ENCODE measurements at regions not wholly inside any gene's neighbourhood (a gene's known extent, or its start where the extent isn't known, plus 50 kb on each side); places are given as distances from the start of the nearest gene placed in this dataset.

DNA sequence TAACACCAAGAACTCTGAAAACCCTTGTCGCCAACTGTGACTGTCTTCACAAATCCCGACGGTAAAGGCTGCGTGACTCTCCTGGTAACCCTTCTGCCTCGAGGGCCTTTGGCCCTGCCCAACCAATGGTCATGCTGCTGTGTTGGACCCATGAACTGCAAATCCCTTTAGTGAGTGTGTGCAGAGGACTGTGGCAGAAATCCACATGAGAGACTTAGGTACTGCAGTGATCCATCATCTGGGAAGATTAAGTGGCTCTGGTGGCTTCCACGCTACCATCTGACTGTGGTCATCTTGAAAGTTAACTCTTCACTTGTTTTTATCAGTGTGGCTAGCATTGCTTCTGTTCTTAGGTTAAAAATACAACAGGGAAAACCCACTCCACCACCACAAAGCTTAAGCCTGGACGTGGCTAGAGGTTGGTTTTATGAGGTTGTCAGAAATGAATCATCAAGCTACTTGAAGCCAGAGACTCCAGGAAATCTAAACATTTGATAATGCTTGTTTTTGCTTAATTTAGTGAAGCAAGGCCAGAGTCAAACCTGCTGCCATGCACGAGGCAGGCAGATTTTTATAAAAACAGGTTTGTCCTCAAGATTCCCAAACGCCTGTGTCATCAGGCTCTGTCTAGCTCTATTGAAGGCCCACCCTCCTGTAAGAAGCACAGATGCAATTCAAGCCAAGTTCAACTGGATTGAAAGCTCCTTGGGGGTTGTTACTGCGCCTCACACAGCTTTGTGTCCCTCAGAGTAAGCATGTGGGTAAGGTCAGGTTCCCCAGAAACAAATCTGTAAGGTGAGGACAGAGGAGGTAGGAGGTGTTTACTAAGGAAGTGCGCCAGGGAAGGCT lies 52.7 kb upstream of the ERCC6L2 start:
- H3K79me2 ChIP-seq (replicated peaks; ENCODE audit: insufficient read depth): no peaks in the 10 kb centered on the region
- Mint-ChIP-seq H3K4me1 (peaks cover 19% of the 10 kb centered on the region), H3K36me3 (ENCODE audit: low read depth) (no peaks in the 10 kb centered on the region), H3K4me3 (no peak overlapping the region), H3K27me3 (ENCODE audit: insufficient read depth, low read depth, poor library complexity) (peaks cover 2% of the 10 kb centered on the region), H3K27ac (no peak overlapping the region; the same call in 1 of the 2 replicates), H3K9me3 (no peaks in the 10 kb centered on the region)
- no peaks in the 10 kb centered on the region for H3K36me3 ChIP-seq (ENCODE audit: insufficient read depth)
- H3K27me3 ChIP-seq (ENCODE audit: insufficient read depth): no peaks in the 10 kb centered on the region
- TF ChIP-seq, protein P1, sequence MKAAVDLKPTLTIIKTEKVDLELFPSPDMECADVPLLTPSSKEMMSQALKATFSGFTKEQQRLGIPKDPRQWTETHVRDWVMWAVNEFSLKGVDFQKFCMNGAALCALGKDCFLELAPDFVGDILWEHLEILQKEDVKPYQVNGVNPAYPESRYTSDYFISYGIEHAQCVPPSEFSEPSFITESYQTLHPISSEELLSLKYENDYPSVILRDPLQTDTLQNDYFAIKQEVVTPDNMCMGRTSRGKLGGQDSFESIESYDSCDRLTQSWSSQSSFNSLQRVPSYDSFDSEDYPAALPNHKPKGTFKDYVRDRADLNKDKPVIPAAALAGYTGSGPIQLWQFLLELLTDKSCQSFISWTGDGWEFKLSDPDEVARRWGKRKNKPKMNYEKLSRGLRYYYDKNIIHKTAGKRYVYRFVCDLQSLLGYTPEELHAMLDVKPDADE (IDR thresholded peaks at IDR 0.05): no peak
- no peak for TF ChIP-seq STAT1 (IDR thresholded peaks at IDR 0.05; ENCODE audit: unreplicated experiment)
- no peak for TF ChIP-seq EZH2 (IDR thresholded peaks at IDR 0.05; ENCODE audit: low read depth, unreplicated experiment)
- TF ChIP-seq, protein P2, sequence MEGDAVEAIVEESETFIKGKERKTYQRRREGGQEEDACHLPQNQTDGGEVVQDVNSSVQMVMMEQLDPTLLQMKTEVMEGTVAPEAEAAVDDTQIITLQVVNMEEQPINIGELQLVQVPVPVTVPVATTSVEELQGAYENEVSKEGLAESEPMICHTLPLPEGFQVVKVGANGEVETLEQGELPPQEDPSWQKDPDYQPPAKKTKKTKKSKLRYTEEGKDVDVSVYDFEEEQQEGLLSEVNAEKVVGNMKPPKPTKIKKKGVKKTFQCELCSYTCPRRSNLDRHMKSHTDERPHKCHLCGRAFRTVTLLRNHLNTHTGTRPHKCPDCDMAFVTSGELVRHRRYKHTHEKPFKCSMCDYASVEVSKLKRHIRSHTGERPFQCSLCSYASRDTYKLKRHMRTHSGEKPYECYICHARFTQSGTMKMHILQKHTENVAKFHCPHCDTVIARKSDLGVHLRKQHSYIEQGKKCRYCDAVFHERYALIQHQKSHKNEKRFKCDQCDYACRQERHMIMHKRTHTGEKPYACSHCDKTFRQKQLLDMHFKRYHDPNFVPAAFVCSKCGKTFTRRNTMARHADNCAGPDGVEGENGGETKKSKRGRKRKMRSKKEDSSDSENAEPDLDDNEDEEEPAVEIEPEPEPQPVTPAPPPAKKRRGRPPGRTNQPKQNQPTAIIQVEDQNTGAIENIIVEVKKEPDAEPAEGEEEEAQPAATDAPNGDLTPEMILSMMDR (conservative IDR thresholded peaks at IDR 0.05; ENCODE audit: low read depth in 2 of 2): no peak
- no peak for TF ChIP-seq ZNF331 (CRISPR knock-in tag; IDR thresholded peaks at IDR 0.05; ENCODE audit: low read depth)
- no peak for TF ChIP-seq JUNB (IDR thresholded peaks at IDR 0.05; ENCODE audit: unreplicated experiment)
- TF ChIP-seq EZH2phosphoT487 (IDR thresholded peaks at IDR 0.05; ENCODE audit: unreplicated experiment): no peak
- TF ChIP-seq POLR2AphosphoS5 (IDR thresholded peaks at IDR 0.05; ENCODE audit: low read depth): no peak
- TF ChIP-seq ZNF114 (CRISPR knock-in tag; IDR thresholded peaks at IDR 0.05): no peak
- no peak for TF ChIP-seq CREB1 (CRISPR knock-in tag; IDR thresholded peaks at IDR 0.05; ENCODE audit: low read depth)
- TF ChIP-seq, protein P3, sequence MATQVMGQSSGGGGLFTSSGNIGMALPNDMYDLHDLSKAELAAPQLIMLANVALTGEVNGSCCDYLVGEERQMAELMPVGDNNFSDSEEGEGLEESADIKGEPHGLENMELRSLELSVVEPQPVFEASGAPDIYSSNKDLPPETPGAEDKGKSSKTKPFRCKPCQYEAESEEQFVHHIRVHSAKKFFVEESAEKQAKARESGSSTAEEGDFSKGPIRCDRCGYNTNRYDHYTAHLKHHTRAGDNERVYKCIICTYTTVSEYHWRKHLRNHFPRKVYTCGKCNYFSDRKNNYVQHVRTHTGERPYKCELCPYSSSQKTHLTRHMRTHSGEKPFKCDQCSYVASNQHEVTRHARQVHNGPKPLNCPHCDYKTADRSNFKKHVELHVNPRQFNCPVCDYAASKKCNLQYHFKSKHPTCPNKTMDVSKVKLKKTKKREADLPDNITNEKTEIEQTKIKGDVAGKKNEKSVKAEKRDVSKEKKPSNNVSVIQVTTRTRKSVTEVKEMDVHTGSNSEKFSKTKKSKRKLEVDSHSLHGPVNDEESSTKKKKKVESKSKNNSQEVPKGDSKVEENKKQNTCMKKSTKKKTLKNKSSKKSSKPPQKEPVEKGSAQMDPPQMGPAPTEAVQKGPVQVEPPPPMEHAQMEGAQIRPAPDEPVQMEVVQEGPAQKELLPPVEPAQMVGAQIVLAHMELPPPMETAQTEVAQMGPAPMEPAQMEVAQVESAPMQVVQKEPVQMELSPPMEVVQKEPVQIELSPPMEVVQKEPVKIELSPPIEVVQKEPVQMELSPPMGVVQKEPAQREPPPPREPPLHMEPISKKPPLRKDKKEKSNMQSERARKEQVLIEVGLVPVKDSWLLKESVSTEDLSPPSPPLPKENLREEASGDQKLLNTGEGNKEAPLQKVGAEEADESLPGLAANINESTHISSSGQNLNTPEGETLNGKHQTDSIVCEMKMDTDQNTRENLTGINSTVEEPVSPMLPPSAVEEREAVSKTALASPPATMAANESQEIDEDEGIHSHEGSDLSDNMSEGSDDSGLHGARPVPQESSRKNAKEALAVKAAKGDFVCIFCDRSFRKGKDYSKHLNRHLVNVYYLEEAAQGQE (IDR thresholded peaks at IDR 0.05; ENCODE audit: unreplicated experiment): no peak
- TF ChIP-seq NANOG (IDR thresholded peaks at IDR 0.05; ENCODE audit: borderline replicate concordance): no peak
- TF ChIP-seq, protein P4, sequence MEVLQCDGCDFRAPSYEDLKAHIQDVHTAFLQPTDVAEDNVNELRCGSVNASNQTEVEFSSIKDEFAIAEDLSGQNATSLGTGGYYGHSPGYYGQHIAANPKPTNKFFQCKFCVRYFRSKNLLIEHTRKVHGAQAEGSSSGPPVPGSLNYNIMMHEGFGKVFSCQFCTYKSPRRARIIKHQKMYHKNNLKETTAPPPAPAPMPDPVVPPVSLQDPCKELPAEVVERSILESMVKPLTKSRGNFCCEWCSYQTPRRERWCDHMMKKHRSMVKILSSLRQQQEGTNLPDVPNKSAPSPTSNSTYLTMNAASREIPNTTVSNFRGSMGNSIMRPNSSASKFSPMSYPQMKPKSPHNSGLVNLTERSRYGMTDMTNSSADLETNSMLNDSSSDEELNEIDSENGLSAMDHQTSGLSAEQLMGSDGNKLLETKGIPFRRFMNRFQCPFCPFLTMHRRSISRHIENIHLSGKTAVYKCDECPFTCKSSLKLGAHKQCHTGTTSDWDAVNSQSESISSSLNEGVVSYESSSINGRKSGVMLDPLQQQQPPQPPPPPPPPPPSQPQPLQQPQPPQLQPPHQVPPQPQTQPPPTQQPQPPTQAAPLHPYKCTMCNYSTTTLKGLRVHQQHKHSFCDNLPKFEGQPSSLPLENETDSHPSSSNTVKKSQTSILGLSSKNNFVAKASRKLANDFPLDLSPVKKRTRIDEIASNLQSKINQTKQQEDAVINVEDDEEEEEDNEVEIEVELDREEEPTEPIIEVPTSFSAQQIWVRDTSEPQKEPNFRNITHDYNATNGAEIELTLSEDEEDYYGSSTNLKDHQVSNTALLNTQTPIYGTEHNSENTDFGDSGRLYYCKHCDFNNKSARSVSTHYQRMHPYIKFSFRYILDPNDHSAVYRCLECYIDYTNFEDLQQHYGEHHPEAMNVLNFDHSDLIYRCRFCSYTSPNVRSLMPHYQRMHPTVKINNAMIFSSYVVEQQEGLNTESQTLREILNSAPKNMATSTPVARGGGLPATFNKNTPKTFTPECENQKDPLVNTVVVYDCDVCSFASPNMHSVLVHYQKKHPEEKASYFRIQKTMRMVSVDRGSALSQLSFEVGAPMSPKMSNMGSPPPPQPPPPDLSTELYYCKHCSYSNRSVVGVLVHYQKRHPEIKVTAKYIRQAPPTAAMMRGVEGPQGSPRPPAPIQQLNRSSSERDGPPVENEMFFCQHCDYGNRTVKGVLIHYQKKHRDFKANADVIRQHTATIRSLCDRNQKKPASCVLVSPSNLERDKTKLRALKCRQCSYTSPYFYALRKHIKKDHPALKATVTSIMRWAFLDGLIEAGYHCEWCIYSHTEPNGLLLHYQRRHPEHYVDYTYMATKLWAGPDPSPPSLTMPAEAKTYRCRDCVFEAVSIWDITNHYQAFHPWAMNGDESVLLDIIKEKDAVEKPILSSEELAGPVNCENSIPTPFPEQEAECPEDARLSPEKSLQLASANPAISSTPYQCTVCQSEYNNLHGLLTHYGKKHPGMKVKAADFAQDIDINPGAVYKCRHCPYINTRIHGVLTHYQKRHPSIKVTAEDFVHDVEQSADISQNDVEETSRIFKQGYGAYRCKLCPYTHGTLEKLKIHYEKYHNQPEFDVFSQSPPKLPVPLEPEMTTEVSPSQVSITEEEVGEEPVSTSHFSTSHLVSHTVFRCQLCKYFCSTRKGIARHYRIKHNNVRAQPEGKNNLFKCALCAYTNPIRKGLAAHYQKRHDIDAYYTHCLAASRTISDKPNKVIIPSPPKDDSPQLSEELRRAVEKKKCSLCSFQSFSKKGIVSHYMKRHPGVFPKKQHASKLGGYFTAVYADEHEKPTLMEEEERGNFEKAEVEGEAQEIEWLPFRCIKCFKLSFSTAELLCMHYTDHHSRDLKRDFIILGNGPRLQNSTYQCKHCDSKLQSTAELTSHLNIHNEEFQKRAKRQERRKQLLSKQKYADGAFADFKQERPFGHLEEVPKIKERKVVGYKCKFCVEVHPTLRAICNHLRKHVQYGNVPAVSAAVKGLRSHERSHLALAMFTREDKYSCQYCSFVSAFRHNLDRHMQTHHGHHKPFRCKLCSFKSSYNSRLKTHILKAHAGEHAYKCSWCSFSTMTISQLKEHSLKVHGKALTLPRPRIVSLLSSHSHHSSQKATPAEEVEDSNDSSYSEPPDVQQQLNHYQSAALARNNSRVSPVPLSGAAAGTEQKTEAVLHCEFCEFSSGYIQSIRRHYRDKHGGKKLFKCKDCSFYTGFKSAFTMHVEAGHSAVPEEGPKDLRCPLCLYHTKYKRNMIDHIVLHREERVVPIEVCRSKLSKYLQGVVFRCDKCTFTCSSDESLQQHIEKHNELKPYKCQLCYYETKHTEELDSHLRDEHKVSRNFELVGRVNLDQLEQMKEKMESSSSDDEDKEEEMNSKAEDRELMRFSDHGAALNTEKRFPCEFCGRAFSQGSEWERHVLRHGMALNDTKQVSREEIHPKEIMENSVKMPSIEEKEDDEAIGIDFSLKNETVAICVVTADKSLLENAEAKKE (CRISPR knock-in tag; IDR thresholded peaks at IDR 0.05): no peak
- DNase-seq (ENCODE audit: low spot score): no peak
- no peak for ATAC-seq
- no peak overlapping the region for H3K27ac ChIP-seq (ENCODE audit: low read depth)
- no peak overlapping the region for H3K4me3 ChIP-seq
- no peaks in the 10 kb centered on the region for H4K20me1 ChIP-seq (replicated peaks; ENCODE audit: insufficient read depth)
- H3K4me2 ChIP-seq: no peak overlapping the region
- peak overlapping the region; percentile 14; the same call in 1 of the 2 replicates for H2AFZ ChIP-seq
- no peaks in the 10 kb centered on the region for H3K9me2 ChIP-seq (ENCODE audit: insufficient read depth)
- H3K4me1 ChIP-seq (ENCODE audit: insufficient read depth): peaks cover 4% of the 10 kb centered on the region; the same call in 1 of the 2 replicates
- H3F3A ChIP-seq (replicated peaks; ENCODE audit: low read depth): no peaks in the 10 kb centered on the region

Measured in GM23338 (cell line).